Neural progenitor cell (in vitro differentiated cells): ENCODE measurements at regions not wholly inside any gene's neighbourhood (a gene's known extent, or its start where the extent isn't known, plus 50 kb on each side); places are given as distances from the start of the nearest gene placed in this dataset.

Source experiments
- CTCF ChIP-seq: fragments of 200-600 bp; sonication (generic); IDR thresholded peaks from 2 replicates; pipeline ENCODE4 v1.5.1; 2017; ENCODE audit warnings: antibody characterized with exemption, mild to moderate bottlenecking
- EZH2phosphoT487 ChIP-seq: fragments of 200-600 bp; sonication (generic); IDR thresholded peaks from 2 replicates; pipeline ENCODE4 v1.6.1; 2017; ENCODE audit warnings: antibody characterized with exemption

- no peak for TF ChIP-seq CTCF
- TF ChIP-seq EZH2phosphoT487: no peak
These were observed 179.7 kb upstream of the AGR3 start for GRCh38 chr7:17061443-17061842.
